CD4-positive, alpha-beta T cell treated with Interleukin-1 beta for 1 hour (primary cell): ENCODE measurements at regions not wholly inside any gene's neighbourhood (a gene's known extent, or its start where the extent isn't known, plus 50 kb on each side); places are given as distances from the start of the nearest gene placed in this dataset.
A peak's percentile ranks its signal among the peaks of the same experiment; 100 is the strongest.
"Not testable (repeated sequence)": the region's sequence is repeated elsewhere in the genome, so short reads cannot be mapped to it uniquely, and the experiment has no call there.

Experiments
- DNase-seq, 2 donors: peaks; one replicate each; pipeline ENCODE4 v3.0.0-alpha.2; 2020 to 2022

DNA sequence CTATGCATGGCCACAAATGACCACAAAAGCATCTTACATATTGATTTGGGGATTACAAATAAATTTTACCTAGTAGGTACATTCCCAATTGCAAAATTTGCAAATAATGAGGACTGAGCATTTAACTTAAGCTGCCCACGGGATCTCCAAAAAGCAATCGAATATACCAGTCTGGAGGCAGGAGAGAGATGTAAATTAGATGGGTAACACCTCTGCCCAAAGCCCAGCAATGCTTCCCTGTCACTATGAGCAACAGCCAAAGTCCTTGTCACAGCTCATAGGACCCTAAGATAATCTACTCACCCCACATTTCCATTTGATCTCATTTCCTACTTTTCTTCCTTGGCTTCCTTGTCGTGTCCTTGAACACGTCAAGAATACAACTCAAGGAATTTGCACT is 172.2 kb downstream of the SUCLG1 start:
- DNase-seq = no peak

DNA sequence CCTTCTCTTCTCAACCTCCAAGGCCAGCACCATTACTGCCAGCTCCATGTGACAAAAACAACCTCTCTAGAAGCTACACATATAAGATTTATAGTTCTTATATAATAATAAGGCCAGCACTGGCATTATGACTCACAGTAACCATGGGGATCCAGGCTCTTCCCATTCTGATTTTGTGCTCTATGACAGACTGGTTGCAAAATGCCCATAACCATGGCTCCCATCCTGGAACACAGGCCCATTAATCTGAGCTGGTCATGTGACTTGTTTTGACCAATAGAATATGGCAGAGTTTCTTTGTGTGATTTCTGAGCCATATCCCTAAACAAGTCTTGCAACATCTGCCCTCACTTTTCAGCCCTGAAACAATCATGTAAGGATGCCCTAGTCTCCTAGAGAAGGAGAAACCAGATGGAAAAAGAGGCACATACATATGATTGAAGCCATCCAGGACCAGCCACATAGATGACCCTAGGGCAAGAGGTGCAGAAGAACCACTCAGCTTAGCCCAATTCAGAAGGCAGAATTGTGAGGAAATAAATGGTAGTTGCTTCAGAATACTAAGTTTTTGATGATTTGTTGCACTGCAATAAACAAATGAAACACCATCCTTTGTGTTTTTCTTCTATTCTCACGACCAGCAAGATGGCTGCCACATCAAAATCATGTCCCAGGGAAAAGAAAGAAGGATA is 173.9 kb downstream of the SUCLG1 start:
- no peak for DNase-seq

DNA sequence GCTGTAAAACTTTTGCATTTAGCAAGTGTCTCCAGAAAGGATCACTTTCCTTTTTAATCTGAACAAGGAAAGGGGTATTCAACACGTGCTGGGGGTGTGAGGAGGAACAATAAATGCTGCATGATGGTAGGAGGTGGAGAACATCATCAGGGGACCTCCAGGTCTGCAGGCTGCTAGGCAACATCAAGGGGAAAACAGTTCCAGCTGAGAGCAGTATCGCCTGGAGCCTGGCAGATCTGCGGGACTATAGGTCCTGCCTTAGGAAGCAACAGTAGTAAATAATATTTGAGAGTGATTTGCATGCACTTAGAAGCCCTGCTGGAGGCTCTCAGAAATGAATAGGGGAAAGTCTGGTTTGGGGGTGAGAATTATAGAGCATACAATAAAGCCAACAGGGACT is 175.6 kb downstream of the SUCLG1 start:
- DNase-seq = no peak

DNA sequence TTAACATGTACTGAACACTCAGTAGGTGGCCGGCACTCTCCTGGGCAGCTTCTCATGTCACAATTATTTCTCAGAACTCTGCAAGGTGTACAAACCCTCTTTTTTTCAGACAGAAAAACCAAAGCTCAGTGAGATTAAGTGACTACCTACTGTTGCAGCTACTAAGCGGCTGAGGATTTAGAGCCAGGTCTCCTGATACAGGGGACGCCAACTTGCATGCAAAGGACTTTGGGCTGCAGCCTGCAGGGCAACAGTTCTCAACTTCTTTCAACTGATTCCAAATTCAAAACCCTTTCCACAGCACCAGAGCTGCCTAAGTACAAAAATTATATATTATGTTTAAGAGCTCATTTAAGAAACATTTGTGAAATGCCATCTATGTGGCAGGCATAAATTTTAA is 177.6 kb downstream of the SUCLG1 start:
- no peak for DNase-seq

DNA sequence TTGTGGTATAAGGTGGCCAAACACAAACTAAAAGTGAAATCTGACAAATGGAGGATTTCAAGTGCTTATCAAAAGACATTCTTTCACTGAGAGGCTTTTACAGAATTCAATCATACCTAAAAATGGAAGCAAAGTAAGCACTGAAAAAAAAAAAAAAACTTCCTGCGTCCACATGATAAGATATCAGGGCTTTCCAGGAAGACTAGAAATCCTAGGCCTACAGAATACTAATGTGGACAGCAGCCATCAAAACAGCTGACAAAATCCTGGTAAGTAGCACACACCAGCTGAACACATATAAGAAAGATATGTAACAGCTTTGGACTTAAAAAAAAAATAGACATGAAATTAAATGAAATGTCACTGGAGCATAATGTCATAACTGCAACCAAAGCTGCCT is 178.2 kb downstream of the SUCLG1 start:
- DNase-seq = no peak

DNA sequence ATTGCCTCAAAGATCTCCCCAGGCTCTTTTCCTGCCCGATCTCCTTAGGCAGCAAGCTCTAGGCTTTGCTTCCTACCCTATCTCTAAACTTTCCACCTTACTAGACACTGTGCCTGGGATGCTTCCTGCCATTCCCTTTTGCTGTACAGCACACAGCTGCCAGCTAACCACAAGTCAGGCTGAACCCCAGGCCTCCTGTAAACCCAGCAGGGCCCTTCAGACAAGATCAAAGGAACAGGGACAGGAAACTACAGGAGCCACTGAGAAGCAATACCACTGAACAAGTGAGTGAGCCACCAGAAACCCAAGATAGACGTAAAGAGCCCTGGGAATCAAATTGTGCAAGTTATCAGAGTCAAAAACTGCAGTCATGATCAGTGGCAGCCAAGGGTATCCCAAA is 180.7 kb downstream of the SUCLG1 start:
- no peak for DNase-seq

DNA sequence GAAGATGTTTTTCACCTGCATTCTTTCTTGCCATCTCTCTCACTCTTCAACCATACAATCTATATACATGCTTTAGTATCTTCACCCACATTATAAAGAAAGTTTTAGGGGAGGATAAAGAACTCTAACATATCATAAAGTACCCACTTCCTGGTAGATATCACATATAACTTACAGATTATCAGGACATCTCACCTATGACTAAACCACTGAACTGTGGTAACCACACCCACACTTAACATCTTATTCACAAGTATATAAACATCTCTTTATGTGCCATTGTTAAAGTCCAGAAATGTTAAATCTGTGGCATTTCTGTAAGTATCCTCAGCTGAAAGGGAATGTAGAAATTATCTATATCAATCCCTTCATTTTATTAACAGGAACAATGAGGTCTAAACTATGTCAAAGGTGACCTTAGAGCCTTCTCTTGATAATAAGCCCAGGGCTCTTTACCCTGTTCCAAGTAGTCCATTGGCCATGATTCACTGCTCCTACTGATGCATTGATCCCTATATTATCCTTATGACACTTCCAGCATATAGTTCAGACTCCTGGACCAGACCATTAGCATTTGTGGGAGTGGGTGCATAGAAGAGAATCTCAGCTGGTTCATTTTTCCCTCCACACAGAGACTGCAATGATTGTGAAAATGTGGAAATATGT is 182.4 kb downstream of the SUCLG1 start:
- peak in 1 of 2 donors; percentile 8 for DNase-seq

DNA sequence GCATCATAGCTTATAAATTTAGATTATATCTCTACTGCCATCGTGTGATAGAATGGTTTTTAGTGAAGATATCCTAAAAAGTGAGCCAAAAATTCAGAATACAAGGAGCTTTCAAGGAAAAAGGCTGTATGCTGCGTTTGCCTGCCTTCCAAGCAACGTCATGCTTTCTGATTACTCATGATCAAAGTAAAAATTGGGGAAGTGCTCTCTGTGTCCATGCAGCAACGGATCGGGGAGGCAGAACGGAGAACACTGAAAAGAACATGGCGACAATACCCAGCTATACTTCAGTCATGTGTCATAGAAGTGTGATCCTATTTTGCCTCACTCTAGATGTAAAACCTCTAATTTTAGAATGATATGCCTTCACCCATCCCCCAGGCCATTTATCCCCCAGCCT is 185.7 kb downstream of the SUCLG1 start:
- DNase-seq = no peak

DNA sequence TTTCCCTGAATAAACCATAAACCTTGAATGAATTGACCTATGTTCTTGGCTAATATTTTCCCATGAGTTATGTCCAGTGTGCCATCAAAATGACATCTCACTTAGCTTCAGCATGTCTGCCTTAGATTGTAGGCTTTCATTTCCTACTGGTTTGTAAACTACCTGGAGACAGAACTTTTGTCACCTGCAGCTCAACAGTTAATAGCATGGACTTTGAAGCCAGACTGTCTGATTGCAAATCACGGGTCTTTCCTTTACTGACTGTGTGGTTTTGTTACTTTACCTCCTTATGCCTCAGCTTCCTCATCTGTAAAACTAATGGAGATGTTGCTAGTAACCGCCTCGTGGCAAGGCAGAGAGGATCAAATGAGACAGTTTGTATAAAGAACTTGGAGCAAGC is 187.1 kb downstream of the SUCLG1 start:
- DNase-seq = no peak

DNA sequence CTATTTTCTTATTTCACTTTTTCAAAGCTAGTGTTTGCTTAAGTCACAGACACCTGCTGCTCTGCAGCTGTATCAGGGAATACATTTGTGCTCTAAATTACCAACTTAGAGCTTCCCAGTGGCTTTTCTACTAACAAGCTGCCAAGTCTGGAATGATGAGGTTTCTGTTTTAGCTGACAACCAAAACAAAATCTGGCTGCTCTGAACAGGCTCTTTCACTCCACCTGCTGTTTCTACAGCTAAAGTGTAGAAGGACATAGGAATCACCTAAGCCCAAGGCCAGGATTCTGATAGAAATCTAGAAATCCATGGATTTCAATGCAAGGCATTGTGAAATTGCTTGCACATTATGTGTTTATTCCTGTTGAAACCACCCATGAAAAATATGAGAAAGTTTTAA is 201.2 kb downstream of the SUCLG1 start:
- DNase-seq = no peak

DNA sequence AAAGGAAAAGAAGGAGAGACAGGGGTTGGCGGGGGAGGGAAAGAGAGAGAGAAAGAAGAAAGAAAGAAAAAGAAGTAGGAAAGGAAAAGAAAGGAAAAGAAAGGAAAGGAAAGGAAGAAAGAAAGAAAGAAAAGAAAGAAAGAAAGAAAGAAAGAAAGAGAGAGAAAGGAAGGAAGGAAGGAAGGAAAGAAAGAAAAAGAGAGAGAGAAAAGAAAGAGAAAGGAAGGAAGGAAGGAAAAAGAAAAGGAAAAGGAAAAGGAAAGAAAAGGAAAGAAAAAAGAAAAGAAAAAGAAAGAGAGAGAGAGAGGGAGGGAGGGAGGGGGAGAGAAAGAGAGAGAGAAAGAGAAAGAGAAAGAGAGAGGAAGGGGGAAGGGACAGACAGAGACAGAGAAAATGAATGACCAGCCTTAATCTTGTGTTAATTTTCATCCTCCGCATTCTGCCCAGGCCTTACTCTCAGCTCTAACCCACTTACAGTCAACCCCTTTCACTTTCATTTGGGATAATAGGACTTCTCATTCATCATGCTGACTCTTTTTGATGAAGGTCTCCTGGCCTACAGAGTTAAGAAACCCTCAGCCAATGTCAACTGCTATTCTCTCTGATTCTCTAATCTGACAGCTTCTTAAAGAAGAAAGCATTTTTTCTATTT is 207.3 kb downstream of the SUCLG1 start:
- no peak for DNase-seq

DNA sequence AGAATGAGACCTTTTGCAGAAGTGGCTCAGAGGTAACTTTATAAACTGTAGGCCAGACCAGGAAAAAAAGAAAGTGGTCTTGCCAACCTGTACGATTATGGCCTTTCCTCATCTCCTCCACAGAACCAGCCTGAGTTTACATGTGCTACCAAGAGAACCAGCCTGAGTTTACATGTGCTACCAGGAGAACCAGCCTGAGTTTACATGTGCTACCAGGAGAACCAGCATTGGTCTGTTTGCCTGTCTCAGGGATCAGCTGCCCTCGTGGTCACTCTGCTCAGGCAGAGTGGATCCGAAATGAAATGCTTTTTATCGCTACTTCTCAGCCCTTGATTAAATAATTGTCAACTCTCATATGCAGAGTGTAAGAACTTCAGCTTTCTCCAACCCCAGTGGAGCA is 209.9 kb downstream of the SUCLG1 start:
- no peak for DNase-seq

DNA sequence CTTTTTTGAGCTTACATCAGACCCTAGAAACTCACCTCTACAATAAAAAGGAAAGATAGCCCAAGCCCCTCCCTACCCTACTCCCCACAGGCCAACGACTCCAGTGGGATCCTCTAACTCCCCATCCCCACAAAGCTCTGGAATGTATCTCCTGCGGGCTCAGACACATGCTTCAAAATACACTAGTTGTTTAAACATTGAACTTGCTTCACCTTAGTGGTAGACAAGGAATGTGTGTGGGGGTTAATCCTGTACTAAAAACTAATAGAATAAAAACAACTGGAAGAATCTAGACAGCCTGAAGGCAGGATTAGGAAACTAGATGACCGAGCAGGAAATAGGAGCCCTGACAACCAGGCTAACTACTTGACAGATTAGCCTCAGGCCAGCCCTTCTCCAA is 211.5 kb downstream of the SUCLG1 start:
- no peak for DNase-seq

DNA sequence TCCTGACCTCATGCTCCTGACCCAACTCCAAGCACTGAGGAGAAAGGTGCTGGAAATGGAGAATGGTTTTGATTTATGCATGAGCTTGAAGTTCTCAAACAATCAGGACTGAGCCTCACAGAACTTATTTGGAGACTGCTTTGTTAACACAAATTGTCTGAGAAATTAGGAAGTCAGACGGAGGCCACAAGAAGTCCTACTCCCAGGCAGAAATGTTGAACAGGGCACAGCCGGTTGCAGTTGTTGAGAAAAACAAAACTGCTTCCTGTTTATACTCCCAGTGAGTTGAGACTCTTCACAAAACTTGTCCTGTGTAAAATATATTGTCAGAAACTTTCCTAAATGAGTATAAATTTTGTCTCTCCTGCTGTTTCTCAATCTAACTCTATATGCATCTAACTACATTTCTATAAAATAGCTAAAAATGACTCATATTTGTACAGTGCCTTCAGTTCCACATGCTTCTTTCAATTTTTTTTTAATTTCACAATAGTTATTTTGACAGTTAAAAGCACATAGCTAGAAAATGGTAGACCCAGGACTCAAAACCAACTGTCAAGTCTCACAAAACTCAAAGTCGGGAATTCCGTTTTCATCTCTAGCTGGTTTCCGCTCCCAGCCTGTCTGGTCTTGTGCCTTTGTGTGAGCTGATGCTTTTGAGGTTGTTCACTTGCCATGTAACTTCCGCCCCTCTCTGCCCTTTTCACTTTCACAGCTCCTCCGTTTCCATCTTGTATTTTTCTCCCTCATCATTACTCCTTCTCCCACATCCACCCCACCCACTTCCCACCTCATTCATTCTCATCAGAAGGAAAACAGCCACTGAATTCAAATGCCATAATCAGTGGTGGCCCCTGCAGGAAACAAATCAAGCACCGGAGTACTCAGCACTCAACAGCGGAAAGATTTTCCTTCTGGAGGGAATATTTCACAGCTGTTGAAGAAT is 215.0 kb downstream of the SUCLG1 start:
- DNase-seq = no peak

DNA sequence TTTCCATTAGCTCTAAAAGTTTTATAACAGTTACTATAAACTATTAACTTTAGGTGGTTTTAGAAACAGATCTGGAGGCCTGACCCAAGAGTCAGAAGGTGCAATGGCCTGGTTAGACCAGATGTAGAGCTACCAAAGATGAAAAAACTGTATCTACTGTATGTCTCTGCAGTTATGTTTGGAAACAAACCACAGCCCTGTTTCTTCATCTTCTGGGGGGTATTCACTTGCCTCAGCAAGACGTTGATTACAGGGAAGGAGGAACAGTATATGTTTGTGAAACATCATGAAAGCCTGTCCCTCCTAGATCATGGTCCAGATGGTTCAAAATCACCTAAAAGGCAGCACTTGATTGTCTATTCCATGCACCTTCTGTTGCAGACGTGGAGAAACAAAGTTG is 220.2 kb downstream of the SUCLG1 start:
- DNase-seq = no peak

DNA sequence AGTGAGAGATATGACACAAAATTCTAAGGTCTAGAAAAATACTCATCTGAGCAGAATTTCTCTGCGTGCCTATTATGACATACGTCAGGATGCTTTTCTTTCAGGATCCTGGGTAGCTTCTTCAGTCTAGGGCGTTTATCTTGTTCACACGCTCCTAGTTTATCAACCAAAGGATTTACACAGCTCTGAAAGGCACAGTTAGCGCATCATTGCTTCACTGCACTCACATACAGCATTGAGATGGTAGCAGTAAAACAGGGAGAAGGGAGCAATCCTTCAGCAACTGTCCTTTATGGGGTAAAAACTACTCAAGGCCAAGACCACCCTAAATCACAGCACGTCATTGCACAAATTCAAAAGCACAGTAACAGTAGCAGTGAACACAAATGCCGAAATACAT is 222.8 kb downstream of the SUCLG1 start:
- no peak for DNase-seq

DNA sequence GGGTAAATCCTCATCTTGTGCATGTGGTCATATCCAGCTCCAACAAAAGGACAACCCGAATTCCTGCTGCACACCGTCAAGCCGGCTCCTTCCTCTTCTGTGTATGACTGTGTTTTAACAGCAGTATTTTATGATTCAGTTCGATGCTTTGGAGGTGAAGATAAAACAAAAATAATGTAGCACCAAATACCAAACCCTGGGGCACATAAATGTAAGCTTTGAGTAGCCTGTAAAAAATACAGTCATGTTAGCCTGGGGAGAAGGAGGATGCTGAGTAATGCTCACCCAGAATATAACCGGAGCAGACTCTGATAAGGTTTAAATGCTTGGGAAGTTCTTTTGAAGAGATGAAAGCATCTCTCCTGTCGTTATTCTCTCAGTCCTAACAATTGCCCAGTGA is 225.0 kb downstream of the SUCLG1 start:
- no peak for DNase-seq

DNA sequence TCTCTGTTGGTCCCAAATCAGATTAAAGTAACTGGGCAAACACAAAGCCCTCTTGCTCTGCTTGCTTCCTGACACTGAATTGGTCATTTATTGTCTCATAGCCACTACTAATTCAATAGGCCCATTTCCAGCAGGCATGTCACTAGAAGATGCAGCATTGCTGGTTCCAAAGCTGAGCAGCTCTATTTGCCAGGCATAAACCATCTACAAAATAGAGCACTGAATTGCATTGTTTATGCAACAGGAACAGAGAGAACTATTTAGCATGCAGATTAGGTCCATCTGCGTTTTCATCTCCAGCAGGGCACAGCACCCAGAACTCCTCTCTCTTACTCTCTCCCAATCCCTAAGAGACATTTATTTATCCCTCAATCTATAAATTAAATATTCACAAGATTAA is 227.6 kb downstream of the SUCLG1 start:
- no peak for DNase-seq

DNA sequence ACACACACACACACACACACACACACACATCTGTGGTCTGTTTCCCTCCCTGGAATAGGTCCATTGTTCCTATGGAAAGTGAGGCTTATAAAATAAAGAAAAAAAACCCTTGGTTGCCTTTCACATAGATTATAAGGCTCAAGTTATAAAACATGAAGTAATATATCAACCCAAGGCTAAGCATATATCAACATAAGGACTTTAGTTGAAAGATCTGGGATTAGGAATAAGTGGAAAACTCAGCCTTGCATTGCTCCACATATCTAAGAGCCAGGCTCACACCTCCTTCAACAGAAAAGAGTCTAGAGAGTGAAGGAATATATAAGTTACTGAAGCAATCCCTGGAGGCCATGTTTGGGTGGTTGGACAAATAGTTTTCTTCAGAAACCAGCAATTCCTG is 235.0 kb downstream of the SUCLG1 start:
- no peak for DNase-seq

DNA sequence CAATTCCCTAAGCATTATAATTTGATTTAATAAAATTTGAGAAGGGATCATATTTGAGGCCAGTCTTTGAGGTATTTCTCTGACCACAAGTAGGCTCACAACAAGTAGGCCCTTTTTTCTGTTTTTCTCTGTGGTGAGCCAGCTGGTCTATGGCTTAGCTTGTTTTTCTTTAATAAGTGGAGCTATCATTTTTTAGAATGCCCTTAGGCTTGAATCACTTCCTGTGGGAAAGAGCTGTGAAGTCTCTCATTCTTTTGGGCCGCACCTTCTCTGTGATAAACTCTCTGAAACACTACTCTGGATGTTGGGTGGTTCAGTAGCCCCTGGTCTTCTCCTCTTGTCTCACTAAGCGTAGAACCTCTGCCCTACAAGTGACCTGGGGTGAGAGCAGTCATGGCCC is 235.9 kb downstream of the SUCLG1 start:
- no peak for DNase-seq

DNA sequence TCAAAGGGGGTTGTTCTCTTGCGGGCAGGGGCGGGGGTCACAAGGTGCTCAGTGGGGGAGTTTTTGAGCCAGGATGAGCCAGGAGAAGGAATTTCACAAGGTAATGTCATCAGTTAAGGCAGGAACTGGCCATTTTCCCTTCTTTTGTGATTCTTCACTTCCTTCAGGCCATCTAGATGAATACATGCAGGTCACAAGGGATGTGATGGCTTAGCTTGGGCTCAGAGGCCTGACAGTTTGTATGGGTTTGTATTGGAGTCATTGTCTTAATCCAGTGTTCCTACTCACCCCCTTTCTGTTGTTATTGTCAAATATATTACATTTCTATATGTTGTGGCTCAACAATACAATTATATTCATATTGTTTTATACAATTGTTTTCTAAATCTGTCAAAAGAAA is 238.0 kb downstream of the SUCLG1 start:
- DNase-seq = not testable (repeated sequence)

DNA sequence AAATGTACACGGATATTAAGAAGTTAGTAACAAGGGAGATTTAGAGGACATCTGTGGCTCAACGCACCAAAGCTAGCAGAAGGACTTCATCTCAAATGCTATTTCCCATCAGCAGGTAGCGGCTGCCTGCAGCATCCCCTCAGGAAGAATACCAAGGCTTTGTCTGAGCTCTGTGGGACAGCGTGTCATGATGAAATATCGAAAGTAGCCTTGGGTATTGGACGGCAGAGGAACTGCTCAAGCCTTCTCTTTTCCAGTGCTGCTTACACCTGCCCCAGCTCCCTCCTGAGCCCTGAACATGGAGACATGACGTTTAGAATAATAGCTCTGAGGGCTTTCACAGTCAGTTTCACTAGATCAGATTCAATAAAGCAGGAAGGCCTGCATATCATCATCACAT is 241.6 kb downstream of the SUCLG1 start:
- no peak for DNase-seq

DNA sequence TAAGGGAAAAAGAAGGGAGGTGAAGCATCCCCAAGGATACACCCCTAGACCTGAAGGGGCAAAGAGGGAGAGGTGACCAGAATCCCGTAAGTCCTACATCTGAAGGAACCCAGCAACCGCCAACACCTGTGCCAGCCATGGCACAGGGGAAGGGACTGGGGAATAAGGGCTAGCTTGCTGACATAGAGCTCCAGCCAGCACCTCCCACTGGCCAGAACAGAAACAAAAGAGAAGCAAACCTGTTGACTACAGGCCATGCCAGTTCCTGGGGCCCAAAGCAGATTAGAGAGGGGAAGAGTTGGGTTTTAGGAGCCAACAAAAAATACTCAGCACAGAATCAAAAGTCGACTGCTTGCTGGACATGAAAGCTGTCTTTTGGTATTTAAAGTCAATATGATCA is 244.6 kb downstream of the SUCLG1 start:
- no peak for DNase-seq
